Glutamatergic neuron (in vitro differentiated cells): ENCODE measurements at regions not wholly inside any gene's neighbourhood (a gene's known extent, or its start where the extent isn't known, plus 50 kb on each side); places are given as distances from the start of the nearest gene placed in this dataset.

Experiments used
- DNase-seq: peaks from one replicate; pipeline ENCODE4 v3.0.0; 2022
- H3K27ac Mint-ChIP-seq: one replicate; pipeline ENCODE4 v1.8.0; 2020; ENCODE audit warnings: mild to moderate bottlenecking, mixed read lengths, inconsistent platforms; ENCODE audit not compliant: unreplicated experiment
- H3K27me3 Mint-ChIP-seq: one replicate; pipeline ENCODE4 v1.8.0; 2020; ENCODE audit warnings: mild to moderate bottlenecking, moderate library complexity, mixed read lengths, inconsistent platforms; ENCODE audit not compliant: unreplicated experiment
- H3K36me3 Mint-ChIP-seq: one replicate; pipeline ENCODE4 v1.8.0; 2020; ENCODE audit warnings: mild to moderate bottlenecking, mixed read lengths, inconsistent platforms; ENCODE audit not compliant: unreplicated experiment
- H3K4me1 Mint-ChIP-seq: one replicate; pipeline ENCODE4 v1.8.0; 2020; ENCODE audit warnings: mild to moderate bottlenecking, low read depth, mixed read lengths, inconsistent platforms; ENCODE audit not compliant: unreplicated experiment
- H3K4me3 Mint-ChIP-seq: one replicate; pipeline ENCODE4 v1.8.0; 2020; ENCODE audit warnings: mild to moderate bottlenecking, mixed read lengths, inconsistent platforms; ENCODE audit not compliant: unreplicated experiment
- H3K9me3 Mint-ChIP-seq: one replicate; pipeline ENCODE4 v1.8.0; 2020; ENCODE audit warnings: mild to moderate bottlenecking, moderate library complexity, mixed read lengths, inconsistent platforms; ENCODE audit not compliant: unreplicated experiment
- TF ChIP-seq, protein P1 (sequence below): fragments of 200-600 bp; sonication (generic); IDR thresholded peaks from one replicate; pipeline ENCODE4 v1.5.0; 2021; ENCODE audit not compliant: partially characterized antibody, unreplicated experiment

DNA sequence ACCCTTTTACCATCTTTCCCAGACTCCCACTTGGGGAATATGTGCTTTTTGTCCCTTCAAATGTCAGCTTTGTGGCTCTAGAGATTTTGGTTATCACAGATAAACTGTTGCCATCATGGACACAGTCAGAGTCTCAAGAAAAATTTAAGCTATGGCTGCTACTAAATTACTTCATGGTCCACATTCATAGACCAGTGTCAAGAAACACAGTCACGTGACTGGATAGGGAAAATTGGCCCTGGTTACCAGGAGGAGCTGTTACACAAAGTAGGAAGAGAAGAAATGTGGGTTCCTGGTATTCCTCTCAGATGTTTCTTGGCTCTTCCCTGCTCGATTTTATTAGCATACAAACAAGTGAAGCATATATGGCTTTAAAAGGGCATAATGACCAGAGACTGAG is 348.9 kb downstream of the NDFIP2 start:
- Mint-ChIP-seq H3K4me3 (no peak overlapping the region), H3K27ac (no peak overlapping the region)

GRCh38 chr13:79825959-79826358 is 345.0 kb downstream of the NDFIP2 start:
- Mint-ChIP-seq H3K36me3 (peaks cover 5% of the 10 kb centered on the region), H3K27ac (no peak overlapping the region), H3K9me3 (no peaks in the 10 kb centered on the region), H3K27me3 (no peaks in the 10 kb centered on the region), H3K4me3 (no peak overlapping the region), H3K4me1 (no peaks in the 10 kb centered on the region)
- TF ChIP-seq, protein P1, sequence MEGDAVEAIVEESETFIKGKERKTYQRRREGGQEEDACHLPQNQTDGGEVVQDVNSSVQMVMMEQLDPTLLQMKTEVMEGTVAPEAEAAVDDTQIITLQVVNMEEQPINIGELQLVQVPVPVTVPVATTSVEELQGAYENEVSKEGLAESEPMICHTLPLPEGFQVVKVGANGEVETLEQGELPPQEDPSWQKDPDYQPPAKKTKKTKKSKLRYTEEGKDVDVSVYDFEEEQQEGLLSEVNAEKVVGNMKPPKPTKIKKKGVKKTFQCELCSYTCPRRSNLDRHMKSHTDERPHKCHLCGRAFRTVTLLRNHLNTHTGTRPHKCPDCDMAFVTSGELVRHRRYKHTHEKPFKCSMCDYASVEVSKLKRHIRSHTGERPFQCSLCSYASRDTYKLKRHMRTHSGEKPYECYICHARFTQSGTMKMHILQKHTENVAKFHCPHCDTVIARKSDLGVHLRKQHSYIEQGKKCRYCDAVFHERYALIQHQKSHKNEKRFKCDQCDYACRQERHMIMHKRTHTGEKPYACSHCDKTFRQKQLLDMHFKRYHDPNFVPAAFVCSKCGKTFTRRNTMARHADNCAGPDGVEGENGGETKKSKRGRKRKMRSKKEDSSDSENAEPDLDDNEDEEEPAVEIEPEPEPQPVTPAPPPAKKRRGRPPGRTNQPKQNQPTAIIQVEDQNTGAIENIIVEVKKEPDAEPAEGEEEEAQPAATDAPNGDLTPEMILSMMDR, result no peak
- DNase-seq, result no peak

More for the DNA sequence above, 348.9 kb downstream of the NDFIP2 start:
- no peak for DNase-seq
- H3K4me1 Mint-ChIP-seq, result peaks cover 6% of the 10 kb centered on the region
- H3K9me3 Mint-ChIP-seq, result no peaks in the 10 kb centered on the region
- H3K36me3 Mint-ChIP-seq, result no peaks in the 10 kb centered on the region
- no peaks in the 10 kb centered on the region for H3K27me3 Mint-ChIP-seq
- TF ChIP-seq, protein P1, result no peak

GRCh38 chr13:79815041-79815440 is 334.1 kb downstream of the NDFIP2 start:
- DNase-seq, result no peak
- H3K27ac Mint-ChIP-seq, result no peak overlapping the region
- no peaks in the 10 kb centered on the region for H3K36me3 Mint-ChIP-seq
- H3K9me3 Mint-ChIP-seq, result no peaks in the 10 kb centered on the region
- TF ChIP-seq, protein P1, result no peak
- H3K4me3 Mint-ChIP-seq, result no peak overlapping the region
- H3K27me3 Mint-ChIP-seq, result no peaks in the 10 kb centered on the region
- H3K4me1 Mint-ChIP-seq, result peaks cover 4% of the 10 kb centered on the region

DNA sequence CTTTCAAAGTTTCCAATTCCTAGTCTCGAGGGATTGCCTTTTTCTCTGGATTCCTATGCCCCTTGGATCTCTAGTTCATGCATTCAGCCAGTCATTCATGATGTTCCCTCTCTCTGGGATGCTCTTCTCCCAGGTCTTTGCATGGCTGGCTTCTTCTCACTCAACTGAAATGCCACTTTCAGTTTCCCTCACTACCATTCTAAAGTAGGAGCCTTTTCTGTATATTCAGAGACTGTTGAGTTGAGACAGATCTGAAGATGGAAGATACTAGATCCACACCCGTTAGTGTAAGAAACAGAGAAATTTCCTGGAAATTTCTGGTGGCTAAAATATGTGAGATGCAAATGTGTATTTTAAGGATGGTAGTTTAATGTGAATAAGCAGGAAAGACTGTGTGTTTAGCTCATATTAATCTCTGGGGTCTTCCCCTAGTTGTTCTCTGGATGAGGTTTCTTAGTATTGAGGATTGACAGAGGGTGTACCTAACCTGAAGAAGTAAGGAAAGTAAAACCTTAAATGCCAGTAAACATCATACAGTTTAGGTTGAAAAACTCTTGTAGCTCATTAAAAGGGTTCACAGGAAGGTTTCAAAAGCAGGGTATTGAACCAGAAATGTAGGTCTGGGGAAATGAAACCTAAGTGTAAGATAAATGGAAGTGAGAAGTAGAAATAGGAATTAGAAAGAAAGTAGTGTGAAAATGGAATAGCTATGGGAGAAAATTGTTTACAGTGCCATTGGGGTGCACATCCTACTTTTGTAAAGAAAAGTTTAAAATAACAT is 331.3 kb downstream of the NDFIP2 start:
- H3K27me3 Mint-ChIP-seq, result no peaks in the 10 kb centered on the region
- no peaks in the 10 kb centered on the region for H3K9me3 Mint-ChIP-seq
- H3K4me1 Mint-ChIP-seq, result peaks cover 4% of the 10 kb centered on the region
- H3K4me3 Mint-ChIP-seq, result no peak overlapping the region
- H3K36me3 Mint-ChIP-seq, result no peaks in the 10 kb centered on the region
- no peak overlapping the region for H3K27ac Mint-ChIP-seq
- no peak for DNase-seq
- TF ChIP-seq, protein P1, result no peak

DNA sequence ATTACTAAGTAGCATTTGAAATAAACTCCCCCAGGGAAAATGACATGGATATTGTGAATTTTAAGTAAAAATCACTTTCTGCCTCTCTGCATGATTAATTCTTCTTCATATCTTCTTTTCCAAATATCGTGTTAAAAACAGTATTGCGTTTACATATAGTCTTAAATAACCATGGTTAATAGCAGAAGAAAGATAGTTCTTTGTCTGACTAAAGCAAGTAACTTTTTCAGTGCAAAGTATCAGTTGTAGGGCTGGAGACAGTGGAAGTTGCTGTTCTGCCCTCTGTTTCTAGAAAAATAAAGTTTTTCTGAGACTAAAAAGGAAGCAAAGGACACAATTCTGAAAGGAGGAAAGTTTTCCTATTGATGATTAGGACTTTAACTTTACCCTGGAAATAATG is 330.2 kb downstream of the NDFIP2 start:
- TF ChIP-seq, protein P1, result no peak
- H3K36me3 Mint-ChIP-seq, result no peaks in the 10 kb centered on the region
- no peak overlapping the region for H3K4me3 Mint-ChIP-seq
- DNase-seq, result no peak
- no peaks in the 10 kb centered on the region for H3K27me3 Mint-ChIP-seq
- no peak overlapping the region for H3K27ac Mint-ChIP-seq
- H3K9me3 Mint-ChIP-seq, result no peaks in the 10 kb centered on the region
- H3K4me1 Mint-ChIP-seq, result peaks cover 8% of the 10 kb centered on the region
